Neural cell (in vitro differentiated cells): ENCODE measurements at regions not wholly inside any gene's neighbourhood (a gene's known extent, or its start where the extent isn't known, plus 50 kb on each side); places are given as distances from the start of the nearest gene placed in this dataset.

ENCODE experiments used
- CTCF ChIP-seq: fragments of 450-650 bp; IDR thresholded peaks from 2 replicates; pipeline ENCODE4 v1.5.1; 2014; ENCODE audit warnings: antibody characterized with exemption, mild to moderate bottlenecking, moderate library complexity; ENCODE audit not compliant: poor library complexity, severe bottlenecking
- EP300 ChIP-seq: fragments of 450-650 bp; conservative IDR thresholded peaks from 2 replicates; pipeline ENCODE4 v1.6.1; 2014; ENCODE audit warnings: antibody characterized with exemption, mild to moderate bottlenecking, moderate library complexity; ENCODE audit not compliant: poor library complexity, severe bottlenecking
- EZH2 ChIP-seq: fragments of 200-600, 300-800 bp; shearing (Covaris generic), sonication (generic); IDR thresholded peaks from 2 replicates; pipeline ENCODE4 v1.6.1; 2014; ENCODE audit warnings: antibody characterized with exemption, low read length, borderline replicate concordance, mild to moderate bottlenecking; ENCODE audit not compliant: insufficient read depth, poor library complexity, severe bottlenecking
- MXI1 ChIP-seq: fragments of 450-650 bp; conservative IDR thresholded peaks from 2 replicates; pipeline ENCODE4 v1.6.1; 2014; ENCODE audit warnings: antibody characterized with exemption, mild to moderate bottlenecking; ENCODE audit not compliant: poor library complexity, severe bottlenecking
- POLR2AphosphoS5 ChIP-seq: IDR thresholded peaks from 2 replicates; pipeline ENCODE4 v1.6.1; 2012
- RAD21 ChIP-seq: fragments of 450-650 bp; conservative IDR thresholded peaks from 2 replicates; pipeline ENCODE4 v1.6.1; 2014; ENCODE audit warnings: antibody characterized with exemption, mild to moderate bottlenecking, moderate library complexity
- SMC3 ChIP-seq: fragments of 450-650 bp; conservative IDR thresholded peaks from 2 replicates; pipeline ENCODE4 v1.6.1; 2014; ENCODE audit warnings: antibody characterized with exemption, mild to moderate bottlenecking, moderate library complexity; ENCODE audit not compliant: poor library complexity
- TAF1 ChIP-seq: IDR thresholded peaks from 2 replicates; pipeline ENCODE4 v1.6.1; 2012; ENCODE audit warnings: low read depth
- TF ChIP-seq, protein P1 (sequence below): IDR thresholded peaks from 2 replicates; pipeline ENCODE4 v1.6.1; 2012; ENCODE audit warnings: borderline replicate concordance

DNA sequence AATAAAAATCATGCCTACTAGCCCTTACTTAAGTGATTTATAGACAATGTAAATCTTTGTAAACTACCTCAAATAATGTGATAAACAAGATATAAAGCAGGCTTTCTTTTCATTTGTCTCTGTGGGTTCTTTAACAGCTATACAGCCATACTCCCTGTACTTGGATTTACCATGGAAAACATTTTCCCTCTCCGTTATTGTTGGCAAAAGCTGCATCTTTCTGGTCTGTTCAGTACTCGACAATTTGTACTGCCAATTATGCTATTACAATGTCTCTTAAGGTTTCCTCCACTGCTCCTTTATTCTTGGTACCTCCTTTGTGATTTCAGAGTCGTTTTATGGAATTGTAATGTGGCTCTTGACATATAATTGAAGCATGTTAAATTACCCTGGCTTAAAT lies 426.3 kb upstream of the PKDCC start:
- TF ChIP-seq CTCF (no peak), POLR2AphosphoS5 (peak; percentile 48), EP300 (peak; percentile 44), EZH2 (no peak), RAD21 (no peak), SMC3 (no peak), MXI1 (no peak), TAF1 (no peak)
- TF ChIP-seq, protein P1, sequence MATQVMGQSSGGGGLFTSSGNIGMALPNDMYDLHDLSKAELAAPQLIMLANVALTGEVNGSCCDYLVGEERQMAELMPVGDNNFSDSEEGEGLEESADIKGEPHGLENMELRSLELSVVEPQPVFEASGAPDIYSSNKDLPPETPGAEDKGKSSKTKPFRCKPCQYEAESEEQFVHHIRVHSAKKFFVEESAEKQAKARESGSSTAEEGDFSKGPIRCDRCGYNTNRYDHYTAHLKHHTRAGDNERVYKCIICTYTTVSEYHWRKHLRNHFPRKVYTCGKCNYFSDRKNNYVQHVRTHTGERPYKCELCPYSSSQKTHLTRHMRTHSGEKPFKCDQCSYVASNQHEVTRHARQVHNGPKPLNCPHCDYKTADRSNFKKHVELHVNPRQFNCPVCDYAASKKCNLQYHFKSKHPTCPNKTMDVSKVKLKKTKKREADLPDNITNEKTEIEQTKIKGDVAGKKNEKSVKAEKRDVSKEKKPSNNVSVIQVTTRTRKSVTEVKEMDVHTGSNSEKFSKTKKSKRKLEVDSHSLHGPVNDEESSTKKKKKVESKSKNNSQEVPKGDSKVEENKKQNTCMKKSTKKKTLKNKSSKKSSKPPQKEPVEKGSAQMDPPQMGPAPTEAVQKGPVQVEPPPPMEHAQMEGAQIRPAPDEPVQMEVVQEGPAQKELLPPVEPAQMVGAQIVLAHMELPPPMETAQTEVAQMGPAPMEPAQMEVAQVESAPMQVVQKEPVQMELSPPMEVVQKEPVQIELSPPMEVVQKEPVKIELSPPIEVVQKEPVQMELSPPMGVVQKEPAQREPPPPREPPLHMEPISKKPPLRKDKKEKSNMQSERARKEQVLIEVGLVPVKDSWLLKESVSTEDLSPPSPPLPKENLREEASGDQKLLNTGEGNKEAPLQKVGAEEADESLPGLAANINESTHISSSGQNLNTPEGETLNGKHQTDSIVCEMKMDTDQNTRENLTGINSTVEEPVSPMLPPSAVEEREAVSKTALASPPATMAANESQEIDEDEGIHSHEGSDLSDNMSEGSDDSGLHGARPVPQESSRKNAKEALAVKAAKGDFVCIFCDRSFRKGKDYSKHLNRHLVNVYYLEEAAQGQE = peak; percentile 23
